Hepatocyte (in vitro differentiated cells): ENCODE measurements at regions not wholly inside any gene's neighbourhood (a gene's known extent, or its start where the extent isn't known, plus 50 kb on each side); places are given as distances from the start of the nearest gene placed in this dataset.

Source experiments
- DNase-seq: peaks from one replicate; pipeline ENCODE4 v3.0.0-alpha.2; 2016; ENCODE audit warnings: low spot score
- H2AFZ ChIP-seq: fragments of 200-600 bp; sonication (generic); 2 replicates; pipeline ENCODE4 v1.6.0; 2016; ENCODE audit warnings: antibody characterized with exemption, mild to moderate bottlenecking
- H3K27ac ChIP-seq: fragments of 200-600 bp; sonication (generic); 2 replicates; pipeline ENCODE4 v1.5.1; 2016; ENCODE audit warnings: mild to moderate bottlenecking
- H3K27me3 ChIP-seq: fragments of 200-600 bp; sonication (generic); 2 replicates; pipeline ENCODE4 v1.6.1; 2016
- H3K36me3 ChIP-seq: fragments of 200-600 bp; sonication (generic); replicated peaks from 2 replicates; pipeline ENCODE4 v1.5.1; 2016; ENCODE audit warnings: low read depth; ENCODE audit not compliant: insufficient read depth
- H3K4me1 ChIP-seq: fragments of 200-600 bp; sonication (generic); 2 replicates; pipeline ENCODE4 v1.5.1; 2016; ENCODE audit warnings: mild to moderate bottlenecking, moderate library complexity; ENCODE audit not compliant: insufficient read depth
- H3K4me2 ChIP-seq: fragments of 200-600 bp; sonication (generic); 2 replicates; pipeline ENCODE4 v1.6.0; 2016
- H3K4me3 ChIP-seq: fragments of 200-600 bp; sonication (generic); 2 replicates; pipeline ENCODE4 v1.5.1; 2016; ENCODE audit warnings: mild to moderate bottlenecking
- H3K79me2 ChIP-seq: fragments of 200-600 bp; sonication (generic); 2 replicates; pipeline ENCODE4 v1.6.0; 2017; ENCODE audit warnings: mild to moderate bottlenecking
- H3K9me2 ChIP-seq: fragments of 200-600 bp; sonication (generic); replicated peaks from 2 replicates; pipeline ENCODE4 v1.6.0; 2017; ENCODE audit warnings: mild to moderate bottlenecking; ENCODE audit not compliant: insufficient read depth
- H3K9me3 ChIP-seq: fragments of 200-600 bp; sonication (generic); 2 replicates; pipeline ENCODE4 v1.5.1; 2016; ENCODE audit warnings: low read depth, mild to moderate bottlenecking
- H4K20me1 ChIP-seq: fragments of 200-600 bp; sonication (generic); 2 replicates; pipeline ENCODE4 v1.6.0; 2016; ENCODE audit warnings: mild to moderate bottlenecking; ENCODE audit not compliant: insufficient read depth, poor library complexity, severe bottlenecking
- EZH2 ChIP-seq: fragments of 200-600 bp; sonication (generic); IDR thresholded peaks from 2 replicates; pipeline ENCODE4 v1.6.1; 2016; ENCODE audit warnings: antibody characterized with exemption, mild to moderate bottlenecking, borderline replicate concordance
- EZH2phosphoT487 ChIP-seq: fragments of 200-600 bp; sonication (generic); IDR thresholded peaks from one replicate; pipeline ENCODE4 v1.6.1; 2018; ENCODE audit warnings: antibody characterized with exemption, mild to moderate bottlenecking, low read depth, moderate library complexity; ENCODE audit not compliant: unreplicated experiment, severe bottlenecking
- WGBS: methylation state at CpG from one replicate; pipeline ENCODE4 v1.1.6; 2016; ENCODE audit warnings: low lambda C conversion rate; ENCODE audit errors: missing lambda C conversion rate; 5-methylcytosine and 5-hydroxymethylcytosine counted together
- TF ChIP-seq, protein P1 (sequence below): fragments of 200-600 bp; sonication (generic); IDR thresholded peaks from 2 replicates; pipeline ENCODE4 v1.5.1; 2016; ENCODE audit warnings: antibody characterized with exemption, mild to moderate bottlenecking; ENCODE audit not compliant: poor library complexity

GRCh38 chr4:181549576-181550188 lies 693.5 kb upstream of the TENM3 start:
- H3K27me3 ChIP-seq, result no peaks in the 10 kb centered on the region
- no peak overlapping the region for H2AFZ ChIP-seq
- TF ChIP-seq EZH2, result no peak
- no peak for TF ChIP-seq EZH2phosphoT487
- TF ChIP-seq, protein P1, sequence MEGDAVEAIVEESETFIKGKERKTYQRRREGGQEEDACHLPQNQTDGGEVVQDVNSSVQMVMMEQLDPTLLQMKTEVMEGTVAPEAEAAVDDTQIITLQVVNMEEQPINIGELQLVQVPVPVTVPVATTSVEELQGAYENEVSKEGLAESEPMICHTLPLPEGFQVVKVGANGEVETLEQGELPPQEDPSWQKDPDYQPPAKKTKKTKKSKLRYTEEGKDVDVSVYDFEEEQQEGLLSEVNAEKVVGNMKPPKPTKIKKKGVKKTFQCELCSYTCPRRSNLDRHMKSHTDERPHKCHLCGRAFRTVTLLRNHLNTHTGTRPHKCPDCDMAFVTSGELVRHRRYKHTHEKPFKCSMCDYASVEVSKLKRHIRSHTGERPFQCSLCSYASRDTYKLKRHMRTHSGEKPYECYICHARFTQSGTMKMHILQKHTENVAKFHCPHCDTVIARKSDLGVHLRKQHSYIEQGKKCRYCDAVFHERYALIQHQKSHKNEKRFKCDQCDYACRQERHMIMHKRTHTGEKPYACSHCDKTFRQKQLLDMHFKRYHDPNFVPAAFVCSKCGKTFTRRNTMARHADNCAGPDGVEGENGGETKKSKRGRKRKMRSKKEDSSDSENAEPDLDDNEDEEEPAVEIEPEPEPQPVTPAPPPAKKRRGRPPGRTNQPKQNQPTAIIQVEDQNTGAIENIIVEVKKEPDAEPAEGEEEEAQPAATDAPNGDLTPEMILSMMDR, result no peak
- H3K9me3 ChIP-seq, result no peaks in the 10 kb centered on the region
- H3K27ac ChIP-seq, result no peak overlapping the region
- H3K79me2 ChIP-seq, result no peaks in the 10 kb centered on the region
- DNase-seq, result no peak
- H3K9me2 ChIP-seq, result no peaks in the 10 kb centered on the region
- no peaks in the 10 kb centered on the region for H4K20me1 ChIP-seq
- 64% methylated on average over 3 of the region's 3 CpGs for WGBS
- H3K4me1 ChIP-seq, result no peaks in the 10 kb centered on the region
- H3K4me2 ChIP-seq, result no peak overlapping the region
- no peaks in the 10 kb centered on the region for H3K36me3 ChIP-seq
- no peak overlapping the region for H3K4me3 ChIP-seq

GRCh38 chr4:181550381-181550780 lies 692.8 kb upstream of the TENM3 start:
- TF ChIP-seq EZH2phosphoT487, result no peak
- H3K4me1 ChIP-seq, result no peaks in the 10 kb centered on the region
- 68% methylated on average over 1 of the region's 1 CpG for WGBS
- no peak overlapping the region for H3K4me3 ChIP-seq
- H3K27me3 ChIP-seq, result no peaks in the 10 kb centered on the region
- no peak overlapping the region for H3K27ac ChIP-seq
- H3K4me2 ChIP-seq, result no peak overlapping the region
- no peaks in the 10 kb centered on the region for H3K9me3 ChIP-seq
- no peaks in the 10 kb centered on the region for H3K9me2 ChIP-seq
- no peaks in the 10 kb centered on the region for H4K20me1 ChIP-seq
- no peak for DNase-seq
- no peaks in the 10 kb centered on the region for H3K79me2 ChIP-seq
- no peak overlapping the region for H2AFZ ChIP-seq
- no peaks in the 10 kb centered on the region for H3K36me3 ChIP-seq

DNA sequence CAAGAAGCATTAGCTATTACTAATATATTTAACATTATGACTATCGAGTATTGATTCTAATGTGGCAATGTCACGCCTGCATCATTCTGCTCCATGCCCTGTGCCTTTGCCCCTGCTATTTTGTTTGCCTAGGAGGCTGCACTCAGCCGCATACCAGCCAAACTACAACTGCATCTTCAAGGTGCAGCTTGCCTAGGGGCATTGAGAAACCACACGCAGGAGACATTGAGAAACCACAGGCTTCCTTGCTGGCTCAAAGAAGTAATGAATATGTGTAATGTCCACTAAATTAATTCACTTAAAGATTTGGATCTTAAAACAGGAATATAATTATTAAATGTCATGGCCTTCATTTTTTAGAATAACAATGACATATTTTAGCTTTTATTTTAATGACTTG lies 683.6 kb upstream of the TENM3 start:
- H3K27ac ChIP-seq, result no peak overlapping the region
- TF ChIP-seq, protein P1, result no peak
- TF ChIP-seq EZH2phosphoT487 (no peak), EZH2 (no peak)
- H3K9me3 ChIP-seq, result no peaks in the 10 kb centered on the region
- no peaks in the 10 kb centered on the region for H3K9me2 ChIP-seq
- 68% methylated on average over 4 of the region's 4 CpGs for WGBS
- H3K27me3 ChIP-seq, result no peaks in the 10 kb centered on the region
- H4K20me1 ChIP-seq, result no peaks in the 10 kb centered on the region
- H3K4me1 ChIP-seq, result no peaks in the 10 kb centered on the region
- no peak overlapping the region for H2AFZ ChIP-seq
- no peak overlapping the region for H3K4me2 ChIP-seq
- H3K36me3 ChIP-seq, result no peaks in the 10 kb centered on the region
- DNase-seq, result no peak
- H3K79me2 ChIP-seq, result no peaks in the 10 kb centered on the region
- no peak overlapping the region for H3K4me3 ChIP-seq

- Histone ChIP-seq H3K79me2 (no peaks in the 10 kb centered on the region), H2AFZ (no peak overlapping the region), H3K9me3 (no peaks in the 10 kb centered on the region), H3K27me3 (no peaks in the 10 kb centered on the region), H4K20me1 (no peaks in the 10 kb centered on the region), H3K4me2 (no peak overlapping the region), H3K27ac (no peak overlapping the region), H3K4me3 (no peak overlapping the region), H3K9me2 (no peaks in the 10 kb centered on the region), H3K36me3 (no peaks in the 10 kb centered on the region), H3K4me1 (no peaks in the 10 kb centered on the region)
- 100% methylated on average over 2 of the region's 2 CpGs for WGBS
- TF ChIP-seq EZH2 (no peak), EZH2phosphoT487 (no peak)
- TF ChIP-seq, protein P1, result no peak
- no peak for DNase-seq
Observed at GRCh38 chr4:181562399-181562798, 680.8 kb upstream of the TENM3 start.
